NB4 (cell line): ENCODE measurements at regions not wholly inside any gene's neighbourhood (a gene's known extent, or its start where the extent isn't known, plus 50 kb on each side); places are given as distances from the start of the nearest gene placed in this dataset.

Source experiments
- DNase-seq: peaks from one replicate; pipeline ENCODE4 v3.0.0; 2010; ENCODE audit warnings: low read depth
- H3K4me3 ChIP-seq: one replicate; pipeline ENCODE4 v1.5.1; 2011; ENCODE audit warnings: mild to moderate bottlenecking, low read depth, low read length, moderate library complexity
- CTCF ChIP-seq: IDR thresholded peaks from one replicate; pipeline ENCODE4 v1.5.1; 2012; ENCODE audit warnings: low read depth, low read length
- MAX ChIP-seq: IDR thresholded peaks from 2 replicates; pipeline ENCODE4 v1.6.1; 2011; ENCODE audit warnings: low read depth, low read length
- MYC ChIP-seq: IDR thresholded peaks from 2 replicates; pipeline ENCODE4 v1.6.1; 2011; ENCODE audit warnings: low read depth, low read length
- POLR2A ChIP-seq: IDR thresholded peaks from 2 replicates; pipeline ENCODE4 v1.6.1; 2011; ENCODE audit warnings: mild to moderate bottlenecking; ENCODE audit not compliant: insufficient read length; ENCODE audit errors: extremely low read depth

- TF ChIP-seq POLR2A (no peak), CTCF (no peak), MAX (no peak), MYC (no peak)
- H3K4me3 ChIP-seq: no peak overlapping the region
- DNase-seq: no peak
Observed at GRCh38 chr5:2163940-2164490, 281.3 kb upstream of the IRX4 start.

GRCh38 chr5:2163060-2163856, 280.5 kb upstream of the IRX4 start:
- no peak for DNase-seq
- no peak overlapping the region for H3K4me3 ChIP-seq
- TF ChIP-seq MYC (no peak), POLR2A (no peak), CTCF (no peak), MAX (no peak)

- H3K4me3 ChIP-seq: no peak overlapping the region
- TF ChIP-seq CTCF: no peak
- no peak for TF ChIP-seq MYC
- no peak for TF ChIP-seq MAX
- TF ChIP-seq POLR2A: no peak
- no peak for DNase-seq
Observed at GRCh38 chr5:2160811-2161210, 278.1 kb upstream of the IRX4 start.

DNA sequence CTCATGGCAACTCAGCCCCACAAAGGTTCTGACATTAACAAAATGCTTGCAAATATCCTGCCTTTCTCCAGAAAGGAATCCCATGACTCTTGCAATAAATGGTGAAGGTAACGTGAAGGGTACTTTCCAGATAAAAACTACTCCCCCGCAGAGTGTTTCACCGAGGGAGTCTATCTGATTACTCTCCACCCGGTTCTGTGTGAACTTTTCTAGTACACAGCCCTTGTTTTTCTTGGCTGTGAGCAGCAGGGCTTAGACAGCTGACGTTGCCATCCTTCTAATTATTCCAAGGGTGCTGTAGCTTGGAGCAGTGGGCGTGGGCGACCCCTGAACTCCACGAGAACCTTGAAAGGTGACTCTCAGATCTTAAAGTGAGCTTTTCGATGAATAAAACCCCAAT, 276.0 kb upstream of the IRX4 start:
- no peak overlapping the region for H3K4me3 ChIP-seq
- TF ChIP-seq CTCF (no peak), POLR2A (no peak), MAX (no peak), MYC (no peak)
- no peak for DNase-seq

GRCh38 chr5:2158109-2158508, 275.4 kb upstream of the IRX4 start:
- H3K4me3 ChIP-seq: no peak overlapping the region
- TF ChIP-seq MAX: no peak
- no peak for TF ChIP-seq CTCF
- TF ChIP-seq MYC: no peak
- no peak for DNase-seq
